COLO668 (cell line): ENCODE measurements at regions not wholly inside any gene's neighbourhood (a gene's known extent, or its start where the extent isn't known, plus 50 kb on each side); places are given as distances from the start of the nearest gene placed in this dataset.
"Not testable (repeated sequence)": the region's sequence is repeated elsewhere in the genome, so short reads cannot be mapped to it uniquely, and the experiment has no call there.

ENCODE experiments used
- DNase-seq: peaks from one replicate; lab custom pipeline; 2025; ENCODE audit not compliant: unreplicated experiment; lab: John Stamatoyannopoulos, UW

DNA sequence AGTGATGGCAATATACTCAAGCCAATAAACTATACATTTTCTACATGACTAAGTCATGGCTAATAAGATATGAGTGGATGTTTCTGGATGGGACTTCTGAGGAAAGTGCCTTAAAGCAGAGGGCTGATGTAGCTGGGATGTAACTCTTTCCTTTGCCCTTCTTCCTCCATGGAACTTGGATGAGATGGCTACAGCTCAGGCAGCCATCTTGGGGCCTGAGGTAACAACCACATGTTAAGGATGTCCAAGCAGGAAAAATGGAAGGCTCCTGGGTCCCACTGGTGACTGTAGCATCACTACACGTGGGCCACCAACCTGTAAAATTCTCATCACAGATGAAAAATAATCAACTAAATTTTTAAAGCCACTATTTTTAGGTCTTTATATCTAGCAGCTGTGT is 54.4 kb upstream of the GRIP1 start:
- DNase-seq: no peak

DNA sequence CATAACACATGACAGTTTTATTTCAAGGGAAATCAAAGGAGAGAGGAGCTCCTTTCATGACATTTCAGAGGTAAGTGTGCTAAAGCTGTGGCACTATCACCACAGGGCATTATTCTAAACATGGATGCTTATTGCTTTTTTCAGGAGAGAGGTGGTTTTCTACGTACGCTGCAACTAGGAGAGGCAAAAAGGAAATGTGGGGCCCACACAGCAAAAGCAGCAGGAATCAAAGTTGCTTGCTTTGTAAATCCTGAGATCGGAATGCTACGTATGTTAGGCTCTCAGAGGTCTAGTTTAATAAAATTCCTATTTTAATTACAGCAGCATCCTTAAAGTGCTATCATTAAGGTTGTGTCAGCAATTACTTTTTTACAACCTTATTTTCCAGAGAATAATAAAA is 55.0 kb upstream of the GRIP1 start:
- no peak for DNase-seq

- DNase-seq: no peak
Observed at GRCh38 chr12:66735275-66735674, 56.4 kb upstream of the GRIP1 start.

DNA sequence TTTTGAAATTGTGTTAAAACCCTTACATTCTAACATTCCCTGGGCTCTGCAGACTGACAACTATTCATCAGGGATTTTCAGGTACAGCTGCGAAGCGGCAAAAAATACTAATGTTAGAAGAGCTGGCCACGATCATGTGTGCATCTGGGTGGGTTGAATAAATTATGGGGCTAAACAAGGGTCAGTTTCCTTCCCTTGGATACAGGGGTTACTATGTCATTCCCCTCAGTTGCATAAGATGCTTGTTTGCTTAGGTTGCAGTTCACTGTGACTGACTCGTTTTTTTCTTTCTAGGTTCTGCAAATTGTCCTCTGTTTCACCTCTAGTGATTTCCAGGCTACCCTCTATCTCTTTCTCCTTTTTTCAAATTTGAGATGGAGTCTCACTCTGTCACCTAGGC is 58.1 kb upstream of the GRIP1 start:
- no peak for DNase-seq

GRCh38 chr12:66739266-66739665 is 60.4 kb upstream of the GRIP1 start:
- DNase-seq: no peak

- DNase-seq: no peak
Observed at GRCh38 chr12:66739940-66740651, 61.2 kb upstream of the GRIP1 start.

DNA sequence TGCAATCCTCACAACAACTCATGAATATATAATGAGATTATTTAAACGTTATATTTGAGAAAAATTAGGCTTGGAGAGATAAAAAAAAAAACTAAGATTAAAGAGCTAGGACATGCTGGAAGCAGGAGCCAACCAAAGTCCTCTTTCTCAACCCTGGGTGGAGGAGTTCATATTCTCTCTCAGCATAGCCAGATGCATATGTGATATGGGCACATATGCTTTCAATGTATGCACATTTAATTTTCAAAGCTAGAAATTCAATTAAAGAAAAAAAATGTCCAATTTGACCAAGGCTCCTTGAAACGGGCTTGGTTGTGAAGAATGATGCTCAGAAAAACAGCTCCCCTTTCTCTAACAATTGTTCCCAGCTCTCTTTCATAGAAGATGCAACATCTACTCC is 61.9 kb upstream of the GRIP1 start:
- DNase-seq: no peak

GRCh38 chr12:66741919-66742318 is 63.0 kb upstream of the GRIP1 start:
- DNase-seq: no peak

DNA sequence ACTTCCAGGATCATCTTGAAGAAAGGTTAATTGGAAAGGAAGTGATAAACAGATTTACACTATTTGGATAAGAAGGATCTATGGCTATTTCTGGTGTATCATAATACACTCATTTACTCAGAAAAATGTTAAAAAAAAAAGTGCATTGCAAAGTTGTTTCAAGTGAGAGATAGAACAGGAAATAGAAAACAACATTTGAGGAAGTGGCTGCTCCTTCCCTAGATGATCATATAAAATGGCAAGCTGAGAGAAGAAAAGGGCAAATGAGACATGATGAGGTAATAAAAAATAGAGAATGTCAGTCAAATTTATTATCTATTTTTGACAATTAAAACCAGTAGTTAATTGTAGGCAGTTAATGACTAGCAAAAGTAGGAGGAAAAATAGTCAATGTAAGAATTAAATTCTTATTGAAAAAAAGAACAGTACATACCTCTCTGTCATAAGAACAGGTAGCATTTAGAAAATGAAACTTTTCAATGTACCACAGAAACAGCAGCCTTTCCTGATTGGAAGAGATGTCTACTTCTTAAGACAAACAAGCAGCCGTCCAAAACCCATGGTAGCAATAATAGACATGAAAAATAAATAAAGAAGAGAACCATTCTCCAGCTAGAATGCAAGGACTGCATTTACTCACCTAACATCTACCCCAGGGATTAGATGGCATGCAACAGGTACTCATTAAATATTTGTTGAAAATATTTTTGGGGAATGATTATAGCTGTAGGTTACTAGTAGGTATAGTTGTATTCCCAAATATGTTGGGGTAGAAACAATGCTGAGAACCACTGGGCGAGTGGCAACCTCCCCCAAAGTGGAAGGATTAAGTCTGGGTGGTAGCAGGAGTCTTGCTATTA is 63.9 kb upstream of the GRIP1 start:
- DNase-seq: no peak

- no peak for DNase-seq
Observed at GRCh38 chr12:66744461-66744860, 65.6 kb upstream of the GRIP1 start.

DNA sequence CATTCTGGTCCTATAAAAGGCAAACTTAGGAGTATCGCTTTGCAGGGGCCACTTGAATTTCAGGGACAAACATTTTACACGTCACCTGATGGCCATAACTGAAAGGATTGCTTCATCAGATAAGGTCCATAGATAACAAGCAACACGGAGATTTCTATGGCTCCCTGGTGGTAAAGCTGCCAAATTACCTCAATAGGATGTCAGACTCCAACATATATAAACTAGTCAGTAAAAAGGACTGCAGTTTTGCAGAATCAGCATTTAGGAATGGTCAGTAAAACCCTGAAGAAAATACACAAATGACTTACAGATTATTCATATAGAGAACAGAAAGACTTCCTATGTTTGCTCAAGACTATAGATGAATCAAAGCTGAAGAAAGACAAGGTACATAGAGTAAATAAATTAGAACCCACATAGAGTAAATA is 66.1 kb upstream of the GRIP1 start:
- DNase-seq: no peak

DNA sequence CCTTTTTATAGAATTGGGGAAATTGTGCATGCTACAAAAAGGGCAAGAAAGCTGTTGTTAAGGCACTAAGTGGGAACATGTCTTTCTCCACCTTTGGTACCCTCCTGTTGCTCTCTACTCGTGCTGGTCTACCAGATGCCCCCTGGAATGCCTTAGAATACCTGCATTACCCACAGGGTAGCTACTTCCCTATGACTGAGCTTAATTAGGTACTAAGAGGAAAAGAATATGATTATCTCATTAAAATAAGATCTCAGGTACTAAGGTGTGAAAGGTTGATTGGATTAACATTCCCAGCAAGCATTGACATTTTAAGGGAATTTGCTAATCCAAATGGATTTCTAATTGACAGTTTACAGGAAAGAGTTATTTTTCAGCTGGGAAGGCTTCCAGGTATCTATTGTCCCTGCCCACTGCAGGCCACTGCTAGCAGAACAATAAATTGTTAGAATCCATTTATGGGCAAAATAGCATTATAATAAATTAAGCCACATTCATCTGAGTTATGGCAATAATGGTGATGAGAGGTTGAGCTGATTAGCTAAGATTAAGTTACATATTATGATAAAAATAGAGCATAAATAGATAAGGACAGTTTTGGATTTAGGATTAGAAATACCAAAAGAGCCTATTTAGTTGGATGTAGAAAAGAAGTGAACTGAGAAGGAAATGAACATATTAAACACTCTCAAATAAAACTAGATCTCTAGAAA is 67.8 kb upstream of the GRIP1 start:
- DNase-seq: no peak

DNA sequence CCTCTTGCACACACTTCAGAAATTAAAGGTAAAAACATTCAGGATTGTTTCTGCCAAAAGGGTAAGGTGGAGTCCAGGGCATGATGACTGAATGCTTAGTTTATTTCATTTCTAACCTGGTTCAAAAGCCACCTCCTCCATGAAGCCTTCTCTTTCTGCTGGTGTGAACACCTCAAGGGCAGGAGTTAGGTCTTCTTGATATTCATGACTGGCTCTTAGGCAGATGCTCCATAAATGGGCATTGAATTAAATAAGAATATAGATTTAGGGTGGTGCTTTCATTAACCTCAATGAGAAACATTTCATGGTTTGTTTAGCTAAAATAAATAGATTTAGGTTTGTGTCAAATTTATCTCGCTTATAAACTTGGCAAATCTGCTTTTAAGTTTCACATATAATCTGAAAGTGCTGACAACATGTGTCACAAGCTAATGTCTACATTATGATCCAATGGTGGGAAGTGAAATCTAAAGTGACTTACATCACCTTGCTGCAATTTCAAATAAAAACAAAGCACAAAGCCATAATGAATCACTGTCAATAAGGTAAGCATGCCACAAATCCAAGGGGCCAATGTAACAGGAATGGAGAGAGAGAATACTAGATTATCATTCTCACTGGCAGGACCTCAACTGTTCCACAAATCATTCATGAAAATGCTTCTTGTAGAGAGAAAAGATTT is 72.7 kb upstream of the GRIP1 start:
- DNase-seq: no peak

DNA sequence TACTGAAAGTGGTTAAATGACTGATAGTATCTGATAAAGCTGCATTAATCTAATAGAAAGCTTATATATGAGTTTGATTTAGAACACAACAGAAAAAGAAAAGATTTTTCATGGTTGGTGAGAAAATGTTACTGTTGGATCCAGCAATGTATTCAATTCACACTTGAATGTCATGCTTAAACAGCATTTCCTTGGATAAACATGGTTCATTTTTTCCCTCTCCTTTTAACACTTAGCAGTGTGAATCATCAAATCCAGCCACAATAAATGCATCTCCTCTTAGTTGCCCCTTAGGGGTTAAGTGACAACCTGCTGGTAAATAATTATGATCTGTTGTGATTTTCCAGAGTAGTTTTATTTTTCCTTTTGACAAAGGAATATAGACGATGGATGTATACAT is 74.9 kb upstream of the GRIP1 start:
- no peak for DNase-seq

DNA sequence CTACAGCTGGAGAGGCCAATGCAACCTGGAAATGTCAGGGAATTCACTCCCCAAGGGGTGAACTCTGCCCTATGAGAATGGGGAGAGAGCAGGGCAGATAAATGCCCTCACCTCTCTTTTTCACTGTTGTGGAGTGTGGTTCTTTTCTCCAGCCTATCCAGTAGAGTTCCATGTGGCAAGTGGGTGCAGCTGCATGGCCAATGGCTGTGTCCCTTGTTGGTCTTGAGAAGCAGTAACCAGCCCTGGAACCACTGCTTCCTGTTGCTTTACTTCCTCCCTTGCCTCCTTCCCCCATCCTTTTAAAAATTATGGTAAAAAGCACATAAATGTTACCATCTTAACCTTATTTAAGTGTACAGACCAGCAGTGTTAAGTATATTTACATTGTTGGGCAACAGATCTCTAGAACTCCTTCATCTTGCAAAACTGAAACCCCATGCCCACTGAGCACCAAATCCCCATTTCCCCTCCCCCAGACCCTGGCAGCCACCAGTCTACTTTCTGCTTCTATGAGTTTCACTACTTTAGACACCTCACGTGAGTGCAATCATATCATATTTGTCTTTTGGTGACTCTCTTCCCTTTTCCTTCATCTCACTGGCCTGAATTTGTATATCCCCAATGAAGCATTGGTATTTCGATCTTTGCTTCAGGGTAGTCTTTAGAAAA is 77.0 kb upstream of the GRIP1 start:
- no peak for DNase-seq

- no peak for DNase-seq
Observed at GRCh38 chr12:66756631-66757030, 77.8 kb upstream of the GRIP1 start.

GRCh38 chr12:66760122-66760521 is 81.2 kb upstream of the GRIP1 start:
- not testable (repeated sequence) for DNase-seq

DNA sequence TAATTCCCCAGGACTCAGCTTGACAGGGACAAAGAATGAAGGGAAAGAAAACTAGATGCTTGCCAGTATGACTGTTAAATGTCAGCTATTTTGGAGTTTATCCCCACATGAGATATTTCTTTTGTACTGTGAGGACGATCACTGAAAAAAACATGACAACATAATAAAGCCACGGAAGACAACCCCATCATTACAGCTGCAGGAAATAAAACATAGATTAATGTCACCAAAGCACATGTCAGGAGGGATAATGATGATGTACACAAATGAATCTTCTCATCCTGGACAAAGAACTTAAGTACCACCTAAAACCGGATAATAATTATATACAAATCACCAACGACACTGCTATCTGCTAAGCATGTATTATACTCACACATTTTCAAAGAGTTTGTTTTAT is 84.6 kb upstream of the GRIP1 start:
- no peak for DNase-seq

- DNase-seq: no peak
Observed at GRCh38 chr12:66765204-66765603, 86.3 kb upstream of the GRIP1 start.

GRCh38 chr12:66767536-66767935 is 88.7 kb upstream of the GRIP1 start:
- DNase-seq: no peak

DNA sequence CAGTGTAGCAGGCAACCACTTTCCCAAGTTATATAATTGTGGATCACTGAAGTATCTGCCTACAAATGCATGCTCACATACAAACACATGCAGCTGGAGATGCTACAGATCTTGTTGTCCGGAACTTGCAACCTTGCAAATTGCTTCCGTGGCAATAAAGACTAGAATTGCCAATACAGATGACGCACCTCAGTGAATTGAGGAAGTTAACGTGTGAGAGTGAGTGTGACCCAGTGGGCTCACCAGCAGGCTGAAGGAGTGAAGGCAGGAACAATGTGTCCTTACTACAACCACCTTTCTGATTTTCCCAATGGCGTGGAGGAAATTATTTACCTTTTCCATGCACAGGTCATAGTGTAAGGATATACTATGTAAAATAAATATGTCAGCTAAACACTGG is 89.4 kb upstream of the GRIP1 start:
- DNase-seq: no peak
